Urothelium cell line (cell line): ENCODE measurements at regions not wholly inside any gene's neighbourhood (a gene's known extent, or its start where the extent isn't known, plus 50 kb on each side); places are given as distances from the start of the nearest gene placed in this dataset.

ENCODE experiments used
- DNase-seq: peaks from one replicate; pipeline ENCODE4 v3.0.0; 2011; ENCODE audit warnings: low spot score, mixed read lengths
- FAIRE-seq: peaks from 2 replicates; lab custom pipeline; 2011; peaks lifted over from hg19 to GRCh38; lab: Jason Lieb, UNC

DNA sequence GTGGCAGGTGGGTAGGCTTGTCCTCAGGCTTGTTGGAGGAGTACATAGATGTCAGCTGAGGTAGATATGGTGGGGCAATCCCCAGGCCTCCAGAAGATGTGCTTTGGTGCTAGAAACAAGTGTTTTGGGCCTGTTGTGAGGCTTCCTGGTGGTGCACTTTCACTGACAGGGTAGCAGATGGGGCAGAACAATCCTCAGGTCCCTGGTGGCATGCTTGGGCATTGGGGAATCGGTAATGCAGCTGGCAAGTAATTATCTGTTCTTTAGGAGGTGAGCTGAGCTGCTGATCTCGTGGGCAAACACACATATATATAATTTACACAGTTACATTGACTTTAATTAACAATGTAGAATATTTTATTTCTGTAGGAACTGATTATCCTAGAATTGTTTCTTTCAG, 458.7 kb downstream of the BMP2 start:
- DNase-seq (no peak), FAIRE-seq (no peak)

DNA sequence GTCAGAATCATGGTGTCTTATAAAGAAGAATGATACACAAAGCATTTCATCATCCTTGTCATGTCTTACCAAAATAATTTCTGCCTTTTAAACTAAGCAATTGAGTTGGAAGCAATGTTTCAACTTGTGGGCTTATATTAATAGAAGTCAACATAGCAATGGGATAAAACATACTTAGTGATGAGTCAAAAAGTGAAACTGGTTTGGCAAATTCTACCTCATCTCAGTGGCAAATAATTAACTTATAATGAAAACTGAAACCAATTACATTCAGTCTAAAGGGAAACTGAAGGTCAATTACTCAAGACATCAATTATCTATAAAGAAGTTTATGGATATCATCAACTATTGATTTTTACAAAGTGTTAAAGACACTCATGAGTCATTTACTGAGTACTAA, 463.8 kb downstream of the BMP2 start:
- FAIRE-seq (no peak), DNase-seq (no peak)

DNA sequence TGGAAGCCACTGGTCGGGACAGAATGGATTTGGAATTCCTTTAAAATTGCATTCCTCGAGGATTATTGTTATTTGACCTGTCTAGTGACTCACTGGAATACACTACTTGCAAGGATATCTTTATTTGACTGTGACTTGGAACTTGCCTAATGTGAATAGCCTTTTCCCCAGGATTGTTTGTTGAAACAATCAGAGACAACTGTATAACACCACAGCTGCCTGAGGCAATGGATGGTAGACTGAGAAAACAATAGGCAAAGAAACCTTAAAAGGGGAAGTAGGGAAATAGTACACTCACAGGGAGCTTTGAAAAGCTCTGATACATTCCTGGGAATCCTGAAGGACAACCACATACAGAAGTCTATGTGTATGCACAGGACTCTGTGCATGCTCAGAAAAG, 465.3 kb downstream of the BMP2 start:
- FAIRE-seq (no peak), DNase-seq (no peak)

DNA sequence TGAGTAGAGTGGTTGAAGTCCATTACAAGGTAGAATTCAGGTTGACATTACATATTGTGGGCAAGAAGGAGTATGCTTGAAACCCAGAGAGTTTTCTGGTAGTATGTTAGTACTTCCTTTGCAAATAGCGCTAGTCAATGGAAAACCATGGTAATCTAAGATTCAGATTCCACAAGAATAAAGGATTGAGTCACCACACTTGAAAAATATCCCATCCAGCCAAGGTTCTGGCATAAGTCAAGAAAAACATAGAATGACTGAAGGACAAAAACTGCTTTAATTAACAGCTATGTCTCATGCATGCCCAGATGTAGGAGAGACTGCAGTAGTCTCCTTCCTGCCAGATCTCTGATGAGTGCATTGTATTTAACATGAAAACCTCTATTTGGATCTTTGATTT, 469.8 kb downstream of the BMP2 start:
- no peak for FAIRE-seq

DNA sequence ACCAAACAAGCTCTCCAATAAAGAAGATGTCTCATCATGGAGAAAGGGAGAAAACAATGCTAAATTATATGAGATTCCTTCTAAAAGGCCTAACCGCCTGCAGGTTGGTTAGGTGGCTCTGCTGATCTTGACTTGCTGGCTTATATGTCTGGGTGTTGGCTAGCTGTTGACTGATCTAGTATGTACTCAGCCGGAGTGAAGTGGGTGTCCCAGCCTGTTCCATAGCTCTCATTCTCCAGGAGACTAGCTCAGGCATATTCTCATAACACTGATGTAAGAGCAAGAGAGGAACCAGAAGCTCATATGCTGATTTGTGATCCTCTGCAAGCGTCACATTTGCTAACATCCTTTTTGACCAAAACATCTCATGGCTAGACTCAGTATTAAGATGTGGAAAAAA, 473.0 kb downstream of the BMP2 start:
- no peak for FAIRE-seq
- no peak for DNase-seq

More for the DNA sequence above, 469.8 kb downstream of the BMP2 start:
- no peak for DNase-seq

DNA sequence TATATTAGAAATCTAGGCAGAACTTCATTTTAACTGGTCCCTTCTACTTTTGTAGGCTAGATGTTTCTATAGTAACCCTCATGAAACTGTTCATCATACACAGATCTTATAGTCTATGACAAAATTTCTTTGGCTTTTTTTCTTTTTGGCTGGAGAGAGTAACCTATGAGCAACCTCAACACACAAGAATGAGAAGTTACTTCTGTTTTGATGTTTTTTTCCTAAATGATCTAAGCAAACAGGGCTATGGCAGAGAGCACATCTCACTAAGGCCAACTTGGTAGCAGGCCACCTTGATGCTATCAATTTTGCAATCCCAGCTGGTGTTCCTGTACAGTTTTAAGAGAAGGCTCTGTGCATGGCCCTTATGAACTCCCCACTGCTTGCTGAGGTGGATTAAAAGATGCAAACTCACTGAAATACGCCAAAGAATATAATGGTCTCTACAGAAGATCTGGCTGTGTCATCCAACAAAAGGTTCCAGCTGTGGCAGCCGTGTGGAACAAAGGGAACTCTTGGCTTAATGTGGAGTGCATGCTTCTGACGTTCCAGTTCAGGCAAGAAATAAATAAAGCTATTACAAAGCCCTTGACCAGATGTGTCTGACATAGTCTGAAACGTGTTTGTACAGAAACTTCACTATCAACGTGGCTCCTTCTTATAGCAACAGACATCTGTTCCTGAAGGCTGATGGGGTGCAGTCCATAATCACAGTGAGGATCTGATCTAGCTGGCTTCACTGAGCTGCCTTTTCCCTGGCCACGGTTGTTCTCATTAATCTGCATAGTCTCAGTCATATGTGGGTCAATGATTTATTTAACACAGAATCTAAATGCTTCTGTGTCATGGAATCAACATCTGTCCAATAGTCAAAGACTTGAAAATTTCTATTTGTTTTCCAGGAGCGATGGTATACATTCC, 481.1 kb downstream of the BMP2 start:
- DNase-seq (no peak), FAIRE-seq (no peak)

DNA sequence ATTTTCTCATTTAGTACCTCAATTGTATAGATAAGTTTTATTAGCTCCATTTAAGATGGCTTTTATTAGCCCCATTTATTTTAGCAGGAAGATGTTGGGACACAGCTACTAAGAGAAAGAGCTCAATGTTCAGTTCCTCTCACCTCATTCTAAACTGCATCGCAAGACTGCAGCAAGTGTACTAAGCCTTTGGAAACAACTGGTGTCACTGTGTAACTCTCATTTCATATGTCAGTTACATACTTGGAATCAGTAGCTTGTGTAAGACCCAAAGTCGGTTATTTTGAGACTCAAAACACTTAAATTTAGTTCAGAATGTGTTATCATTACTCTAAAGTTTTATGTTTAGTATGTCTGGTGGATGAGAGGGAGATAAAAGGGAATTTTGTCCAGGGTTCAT, 482.9 kb downstream of the BMP2 start:
- FAIRE-seq (no peak), DNase-seq (no peak)

DNA sequence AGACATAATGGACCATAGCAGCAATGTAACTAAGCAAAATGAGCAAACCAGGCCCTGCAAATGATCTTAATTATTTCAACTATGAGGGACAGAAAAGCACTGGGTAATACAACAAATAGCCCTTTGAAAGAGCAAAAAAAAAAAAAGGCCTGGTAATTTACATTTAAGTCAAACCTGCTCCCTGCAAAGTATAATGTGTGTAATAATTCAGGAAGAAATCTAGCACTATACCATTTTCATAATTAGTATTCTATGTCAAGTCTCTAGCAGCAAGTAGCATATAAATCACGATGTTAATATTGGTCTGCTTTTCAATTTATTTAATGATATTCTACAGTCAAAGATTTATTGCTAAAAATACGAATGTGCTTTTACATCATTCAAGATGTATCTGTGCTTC, 489.6 kb downstream of the BMP2 start:
- DNase-seq (no peak), FAIRE-seq (no peak)

DNA sequence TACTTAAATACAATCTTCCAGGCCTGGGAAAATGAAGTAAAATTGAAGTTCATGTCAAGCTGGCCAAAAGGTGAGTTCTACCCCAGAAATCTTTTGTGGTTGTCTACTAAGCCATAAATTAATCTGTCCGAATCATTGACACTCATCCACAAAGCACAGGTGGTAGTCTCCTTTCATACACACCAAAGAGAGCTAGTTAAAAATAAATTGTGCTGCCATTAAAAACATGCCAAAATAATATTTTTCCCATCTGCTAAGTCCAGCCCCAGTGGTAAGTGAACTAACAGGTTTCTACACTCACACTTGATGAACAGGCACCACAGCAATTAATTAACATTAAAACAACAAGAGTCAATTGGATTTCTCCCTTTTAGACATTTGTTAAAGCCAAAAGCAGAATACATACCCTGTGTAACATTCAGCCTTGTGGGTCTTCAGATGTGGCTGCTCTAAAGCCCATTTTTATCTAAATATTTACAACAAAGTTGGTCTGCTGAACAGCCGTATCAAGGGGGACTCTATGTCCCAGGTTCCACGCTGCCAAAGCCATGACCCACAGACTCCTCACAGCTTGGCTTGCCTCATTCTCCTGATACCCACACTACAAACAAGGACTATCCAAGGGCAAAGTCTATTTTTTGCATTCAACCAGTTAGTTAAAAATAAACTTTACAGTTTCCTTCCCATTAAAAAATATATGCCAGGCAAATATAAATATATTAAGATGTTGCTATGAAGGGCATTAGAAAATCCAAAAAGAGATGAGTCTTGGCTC, 490.4 kb downstream of the BMP2 start:
- DNase-seq (no peak), FAIRE-seq (no peak)

DNA sequence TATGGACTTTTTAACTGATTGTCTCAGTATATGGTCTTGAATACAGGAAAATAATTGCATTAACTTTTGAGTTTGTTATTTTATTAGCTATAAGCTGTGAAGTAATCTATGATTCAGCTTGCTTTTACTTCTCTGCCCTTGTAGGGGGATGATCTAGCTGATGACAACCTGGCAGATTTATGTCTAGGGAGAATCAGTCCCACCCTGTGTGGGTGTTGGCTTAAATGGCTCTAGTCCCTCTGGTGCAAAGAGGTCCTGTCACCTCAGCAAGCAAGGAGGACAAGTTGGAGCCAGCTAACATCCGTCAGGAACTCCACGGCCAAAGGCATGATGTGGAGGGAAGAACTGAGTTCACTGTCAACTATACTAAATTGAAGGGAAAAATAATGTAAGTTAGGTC, 495.3 kb downstream of the BMP2 start:
- FAIRE-seq (no peak), DNase-seq (no peak)

DNA sequence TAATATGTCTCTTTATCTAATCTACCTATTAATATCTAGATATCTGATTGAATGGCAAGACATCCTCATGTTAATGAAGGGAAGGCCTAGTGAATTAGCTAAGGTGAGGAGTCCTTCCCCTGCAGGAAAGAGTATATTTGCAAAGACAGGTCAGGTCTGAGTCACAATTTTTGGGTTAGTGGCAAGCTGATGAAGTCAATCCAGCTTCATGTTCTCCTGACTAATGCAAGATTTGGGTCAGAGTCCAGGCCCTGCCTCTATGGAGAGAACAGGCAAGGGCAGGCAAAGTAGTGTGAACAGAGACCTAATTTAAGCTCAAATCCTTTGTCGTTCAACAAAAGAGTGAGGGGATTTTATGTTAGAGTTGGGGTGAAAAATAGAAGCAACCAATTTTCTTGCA, 496.7 kb downstream of the BMP2 start:
- no peak for FAIRE-seq
- DNase-seq = no peak

DNA sequence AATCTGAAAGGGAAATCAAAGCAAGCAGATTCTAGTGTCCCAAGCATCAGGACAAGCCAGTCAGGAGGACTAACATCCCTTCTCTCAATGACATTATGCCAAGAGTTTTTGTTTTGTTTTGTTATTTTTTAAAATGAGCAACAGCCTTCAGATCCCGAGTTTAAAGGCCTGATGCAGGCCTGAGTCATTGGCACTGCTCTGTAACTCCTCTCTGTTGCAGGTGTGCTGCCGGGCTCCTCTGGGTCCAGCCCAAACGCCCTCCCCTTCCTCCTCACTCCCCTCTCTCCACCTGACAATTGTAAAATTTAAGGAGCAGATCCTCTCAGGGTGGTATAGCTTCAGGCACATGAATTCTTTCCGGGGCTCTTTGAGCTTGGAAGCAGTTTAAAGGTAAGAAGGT, 502.0 kb downstream of the BMP2 start:
- no peak for FAIRE-seq
- no peak for DNase-seq

DNA sequence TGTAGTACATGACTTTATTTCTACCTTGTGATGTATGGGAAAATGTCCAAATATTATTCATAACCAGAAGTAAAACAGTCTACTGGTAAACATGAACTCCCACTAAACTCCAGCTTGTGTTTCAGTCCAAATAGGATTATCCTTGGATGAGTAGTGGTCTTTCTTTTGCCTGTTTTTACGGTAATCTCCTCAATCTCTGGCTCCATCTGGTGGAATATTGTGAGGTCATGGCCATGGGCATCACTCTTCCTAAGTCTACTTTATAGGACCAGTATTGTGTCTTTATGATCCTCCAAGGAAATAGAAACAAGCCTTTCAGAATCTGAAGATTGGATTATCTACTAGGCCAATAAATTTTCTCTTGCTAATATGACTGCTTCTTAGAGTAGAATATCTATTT, 505.0 kb downstream of the BMP2 start:
- DNase-seq = no peak
- no peak for FAIRE-seq

DNA sequence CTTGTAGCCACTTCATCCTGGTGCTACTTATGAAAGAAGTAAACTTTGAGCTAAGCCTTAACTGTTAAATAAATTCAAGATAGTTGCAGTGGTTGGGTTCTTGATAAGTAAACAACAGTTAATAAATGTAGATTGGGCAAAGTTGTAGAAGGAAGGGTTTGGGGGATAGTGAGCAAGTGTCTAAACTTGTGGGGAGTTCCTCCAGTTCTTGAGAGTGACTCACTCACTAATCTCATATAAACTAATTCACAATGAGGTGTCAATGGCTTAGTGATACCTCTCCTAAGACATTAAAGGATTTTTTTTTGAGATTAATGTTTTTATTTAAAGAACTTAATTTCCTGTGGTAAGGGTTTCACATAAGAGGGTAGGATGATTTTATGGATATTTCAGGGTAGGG, 507.4 kb downstream of the BMP2 start:
- DNase-seq (no peak), FAIRE-seq (no peak)

DNA sequence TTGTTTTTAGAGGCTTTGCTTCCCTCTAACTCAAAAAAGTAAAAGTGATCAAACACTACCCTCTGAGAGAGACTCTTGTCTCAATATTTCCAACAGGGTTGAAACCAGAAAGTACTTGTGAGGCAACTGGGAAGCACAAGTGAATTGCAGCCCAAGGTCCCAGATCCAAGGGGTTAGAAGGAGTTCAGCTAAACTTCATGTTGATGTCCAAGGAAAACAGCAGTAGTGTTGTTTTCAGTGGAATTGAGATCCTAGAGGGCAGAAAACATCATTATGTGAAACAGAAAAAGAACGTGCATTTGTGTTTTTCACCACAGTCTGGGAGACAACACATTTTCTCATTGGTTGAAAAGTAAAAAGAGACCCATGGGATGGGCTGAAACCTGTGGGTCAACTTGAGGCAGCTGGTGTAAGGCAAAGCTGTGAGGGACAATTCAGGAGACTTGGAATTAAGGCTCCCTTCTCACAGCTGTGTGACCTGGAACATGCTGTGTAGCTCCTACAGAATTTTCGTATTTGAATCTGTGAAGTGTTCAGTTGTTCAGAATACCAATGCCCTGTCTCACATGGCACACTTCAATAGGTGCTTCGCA, 508.3 kb downstream of the BMP2 start:
- FAIRE-seq (no peak), DNase-seq (no peak)

DNA sequence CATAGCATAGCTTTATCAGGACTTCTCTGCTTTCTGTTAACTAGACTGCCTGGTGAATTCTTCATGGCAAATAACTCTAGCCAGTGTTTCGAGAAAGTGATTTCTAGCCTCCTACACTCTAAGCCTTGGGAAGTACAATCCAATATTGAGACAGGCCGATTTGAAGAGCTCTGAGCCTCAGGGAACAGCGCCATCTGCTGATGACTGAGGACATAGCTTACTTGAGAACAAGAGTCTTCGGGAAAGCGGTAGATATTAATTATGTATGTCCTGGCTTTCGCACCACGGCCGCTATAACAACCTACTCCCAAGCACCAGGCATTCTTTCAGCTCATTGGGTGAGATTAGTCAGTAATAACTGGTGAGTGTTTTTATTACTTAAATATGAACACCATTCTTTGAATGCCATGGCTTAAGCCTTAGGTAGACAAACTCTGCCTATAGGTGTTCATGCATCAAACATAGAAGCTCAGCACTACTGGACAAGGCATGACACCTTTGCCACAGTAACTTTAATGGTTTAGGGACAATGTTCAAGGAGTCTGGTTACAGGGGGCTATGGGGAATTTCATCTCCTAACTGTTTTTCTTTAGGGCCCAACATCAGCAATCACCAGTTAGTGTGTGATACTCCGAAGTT, 518.6 kb downstream of the BMP2 start:
- DNase-seq (peak; percentile 63), FAIRE-seq (no peak)

DNA sequence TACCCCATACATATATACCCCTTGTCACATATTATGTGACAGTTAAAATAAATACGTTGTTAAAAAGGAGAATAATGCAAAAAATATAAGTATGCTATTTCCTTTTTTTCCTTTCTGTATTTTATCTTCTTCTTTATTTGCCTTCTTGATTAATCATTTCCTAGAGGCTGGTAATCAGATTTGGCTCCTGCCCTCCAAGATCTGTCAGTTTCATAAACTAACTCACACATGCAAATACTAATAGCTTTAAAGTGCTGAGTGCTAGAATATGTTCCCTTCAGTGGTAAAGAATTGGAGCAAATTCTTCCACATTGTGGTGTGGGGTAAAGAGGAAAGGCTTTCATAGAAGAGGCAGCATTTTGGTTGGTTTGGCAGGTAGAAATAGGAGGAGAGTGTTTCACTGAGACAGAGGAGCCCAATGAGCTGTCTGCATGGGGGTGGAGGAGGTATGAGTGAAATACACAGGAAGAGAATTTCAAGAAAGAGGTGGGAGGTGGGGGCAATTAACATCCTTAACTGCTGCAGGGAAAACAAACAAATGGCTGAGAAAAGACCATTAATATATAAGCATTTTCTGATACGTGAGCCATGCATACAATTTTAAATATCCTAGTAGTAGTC, 523.9 kb downstream of the BMP2 start:
- FAIRE-seq (no peak), DNase-seq (no peak)

DNA sequence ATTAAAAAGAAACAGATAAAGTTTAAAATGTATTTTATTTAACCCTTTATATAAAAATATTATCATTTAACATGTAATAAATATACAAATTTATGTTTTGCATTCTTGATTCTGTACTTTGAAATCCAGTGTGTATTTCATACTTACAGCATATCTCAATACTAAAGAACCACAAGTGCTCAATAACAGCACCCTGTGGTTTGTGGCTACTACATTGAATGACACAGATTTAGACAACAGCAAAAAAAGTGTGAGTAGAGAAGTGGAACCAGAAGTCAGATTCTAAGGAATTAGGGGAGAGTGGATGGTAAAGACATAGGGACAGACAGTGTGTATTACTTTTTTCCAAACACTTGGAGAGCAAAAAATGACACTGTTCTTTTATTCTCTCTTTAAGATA, 524.5 kb downstream of the BMP2 start:
- no peak for FAIRE-seq
- DNase-seq = no peak

DNA sequence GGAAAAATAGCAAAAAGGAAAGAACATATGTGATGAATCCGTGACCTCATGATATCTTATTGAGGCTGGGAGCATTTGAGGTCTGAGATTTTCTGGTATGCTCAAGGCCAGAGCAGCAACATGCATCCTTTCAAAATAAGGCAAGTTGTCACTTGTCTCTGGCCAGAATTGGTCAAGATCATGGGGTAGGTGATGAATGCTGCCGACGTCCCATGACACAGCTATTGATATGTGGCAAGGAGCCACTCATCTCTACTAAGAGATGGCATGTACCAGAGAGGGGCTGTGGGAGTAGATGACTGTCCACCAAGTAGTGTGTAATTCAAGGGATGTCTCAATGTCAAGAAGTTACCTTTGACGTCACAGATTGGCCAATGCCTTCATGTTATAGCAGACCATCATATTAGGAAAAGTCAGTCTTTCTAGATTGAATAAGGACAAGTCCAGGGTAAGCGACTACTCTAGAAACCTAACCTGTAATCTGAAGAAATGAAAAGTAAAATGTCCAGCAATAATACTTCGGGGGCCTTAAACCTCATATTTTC, 527.4 kb downstream of the BMP2 start:
- FAIRE-seq = no peak

DNA sequence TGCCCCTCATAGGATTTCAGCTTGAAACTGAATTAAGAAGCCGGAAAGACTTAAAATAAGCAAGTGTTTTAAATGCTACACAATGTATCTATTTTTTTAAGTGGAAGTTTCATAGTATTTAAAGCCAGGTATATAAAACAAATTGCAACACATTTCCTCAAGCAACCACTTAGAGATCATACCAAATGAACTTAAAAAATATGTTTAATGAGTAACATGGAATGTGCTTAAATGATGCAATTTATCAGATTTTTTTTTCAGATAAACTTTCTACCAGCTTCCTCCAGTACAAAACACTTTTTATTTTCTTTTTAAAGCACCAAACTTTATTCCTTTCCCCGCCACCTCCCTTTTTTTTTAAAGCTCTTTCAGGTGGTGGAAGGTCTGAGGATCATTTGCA, 534.3 kb downstream of the BMP2 start:
- FAIRE-seq = no peak
- DNase-seq = no peak

More for the DNA sequence above, 527.4 kb downstream of the BMP2 start:
- DNase-seq = no peak

DNA sequence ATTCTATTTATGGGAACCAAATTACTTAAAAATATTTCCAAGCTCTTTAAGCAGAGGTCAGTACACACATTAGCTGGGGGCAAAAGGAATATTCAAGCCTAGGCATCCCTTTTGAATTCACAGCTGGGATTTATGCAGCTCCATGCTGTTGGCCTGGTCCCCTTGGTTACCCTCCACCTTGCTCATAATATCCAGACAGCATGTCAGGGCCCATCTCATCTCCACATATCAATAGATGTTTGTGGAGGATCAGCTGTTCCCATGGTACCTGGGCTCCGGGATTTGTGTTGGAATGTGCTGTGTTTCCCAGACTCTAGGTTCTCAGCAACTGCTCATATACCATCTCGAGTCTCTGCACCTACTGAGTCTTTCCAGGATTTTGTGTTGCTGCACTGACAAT, 534.8 kb downstream of the BMP2 start:
- DNase-seq = no peak
- FAIRE-seq = no peak
